ENCODE measurements at regions not wholly inside any gene's neighbourhood (a gene's known extent, or its start where the extent isn't known, plus 50 kb on each side); places are given as distances from the start of the nearest gene placed in this dataset.

DNA sequence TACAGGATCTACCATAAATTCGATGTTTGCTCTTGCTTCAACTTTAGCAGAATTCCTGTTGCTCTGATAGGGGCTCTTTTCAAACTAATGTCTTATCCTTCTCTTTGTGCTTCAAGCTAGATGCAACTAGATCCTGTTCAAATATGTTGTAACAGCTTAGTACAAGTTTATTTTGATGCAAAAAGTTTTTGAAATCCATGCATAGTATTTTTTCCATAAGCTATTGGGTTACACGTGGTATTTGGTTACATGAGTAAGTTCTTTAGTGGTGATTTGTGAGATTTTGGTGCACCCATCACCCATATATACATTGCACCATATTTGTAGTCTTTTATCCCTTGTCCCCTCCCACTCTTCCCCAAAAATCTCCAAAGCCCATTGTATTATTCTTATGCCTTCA is 907.7 kb downstream of the LTN1 start:
- ChIA-PET CTCF (no interaction called here), POLR2A (no interaction called here)
- TF ChIP-seq, protein P1, sequence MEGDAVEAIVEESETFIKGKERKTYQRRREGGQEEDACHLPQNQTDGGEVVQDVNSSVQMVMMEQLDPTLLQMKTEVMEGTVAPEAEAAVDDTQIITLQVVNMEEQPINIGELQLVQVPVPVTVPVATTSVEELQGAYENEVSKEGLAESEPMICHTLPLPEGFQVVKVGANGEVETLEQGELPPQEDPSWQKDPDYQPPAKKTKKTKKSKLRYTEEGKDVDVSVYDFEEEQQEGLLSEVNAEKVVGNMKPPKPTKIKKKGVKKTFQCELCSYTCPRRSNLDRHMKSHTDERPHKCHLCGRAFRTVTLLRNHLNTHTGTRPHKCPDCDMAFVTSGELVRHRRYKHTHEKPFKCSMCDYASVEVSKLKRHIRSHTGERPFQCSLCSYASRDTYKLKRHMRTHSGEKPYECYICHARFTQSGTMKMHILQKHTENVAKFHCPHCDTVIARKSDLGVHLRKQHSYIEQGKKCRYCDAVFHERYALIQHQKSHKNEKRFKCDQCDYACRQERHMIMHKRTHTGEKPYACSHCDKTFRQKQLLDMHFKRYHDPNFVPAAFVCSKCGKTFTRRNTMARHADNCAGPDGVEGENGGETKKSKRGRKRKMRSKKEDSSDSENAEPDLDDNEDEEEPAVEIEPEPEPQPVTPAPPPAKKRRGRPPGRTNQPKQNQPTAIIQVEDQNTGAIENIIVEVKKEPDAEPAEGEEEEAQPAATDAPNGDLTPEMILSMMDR (IDR thresholded peaks at IDR 0.05; ENCODE audit: control extremely low read depth, extremely low read depth, low read depth, missing control alignments) = no peak
- no peak for DNase-seq (ENCODE audit: extremely low spot score)

DNA sequence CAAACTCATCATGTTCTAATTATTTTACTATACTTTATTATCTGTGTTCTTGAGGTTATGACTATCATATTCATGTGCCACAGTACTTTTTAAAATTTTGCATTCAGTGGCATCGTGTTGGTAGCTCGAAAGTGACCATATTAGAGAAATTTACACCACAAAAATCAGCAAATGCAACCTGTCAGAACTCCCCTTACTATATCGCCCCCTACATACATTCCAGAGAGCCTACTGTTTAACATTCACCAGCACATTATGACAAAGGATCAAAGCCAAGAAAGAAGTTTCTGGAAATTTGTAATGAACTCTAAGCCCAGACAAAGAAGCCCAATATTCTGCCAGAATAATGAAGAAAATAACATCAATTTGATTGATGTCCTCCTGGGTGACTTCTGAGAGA is 909.3 kb downstream of the LTN1 start:
- TF ChIP-seq, protein P1 (IDR thresholded peaks at IDR 0.05; ENCODE audit: control extremely low read depth, extremely low read depth, low read depth, missing control alignments) = no peak
- no peak for DNase-seq (ENCODE audit: extremely low spot score)
- POLR2A ChIA-PET = no interaction called here
- CTCF ChIA-PET = no interaction called here

DNA sequence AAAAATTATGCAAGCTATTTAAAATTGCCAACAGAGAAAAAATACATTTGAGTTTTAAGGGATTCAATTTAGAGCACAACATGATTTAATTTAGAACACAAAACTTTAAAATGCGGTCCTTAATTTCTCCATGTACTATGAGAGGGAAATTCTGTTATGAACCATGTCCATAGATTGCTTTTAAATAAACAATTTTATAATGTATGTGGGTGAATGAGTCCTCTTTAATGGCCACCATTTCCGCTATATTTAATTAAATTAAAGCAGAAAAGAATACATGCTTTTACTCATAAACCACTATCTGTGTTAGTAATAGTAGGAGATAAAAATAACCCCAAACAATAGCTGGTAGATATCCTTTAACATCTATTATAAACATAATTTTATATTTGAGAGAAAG is 914.6 kb downstream of the LTN1 start:
- POLR2A ChIA-PET = no interaction called here
- CTCF ChIA-PET = interaction anchor here (1.7 kb wide), 1 partner anchor 15 kb away, joined by 5 read pairs; no protein-coding TSS in a partner anchor
- no peak for DNase-seq (ENCODE audit: extremely low spot score)
- TF ChIP-seq, protein P1 (IDR thresholded peaks at IDR 0.05; ENCODE audit: control extremely low read depth, extremely low read depth, low read depth, missing control alignments) = no peak

DNA sequence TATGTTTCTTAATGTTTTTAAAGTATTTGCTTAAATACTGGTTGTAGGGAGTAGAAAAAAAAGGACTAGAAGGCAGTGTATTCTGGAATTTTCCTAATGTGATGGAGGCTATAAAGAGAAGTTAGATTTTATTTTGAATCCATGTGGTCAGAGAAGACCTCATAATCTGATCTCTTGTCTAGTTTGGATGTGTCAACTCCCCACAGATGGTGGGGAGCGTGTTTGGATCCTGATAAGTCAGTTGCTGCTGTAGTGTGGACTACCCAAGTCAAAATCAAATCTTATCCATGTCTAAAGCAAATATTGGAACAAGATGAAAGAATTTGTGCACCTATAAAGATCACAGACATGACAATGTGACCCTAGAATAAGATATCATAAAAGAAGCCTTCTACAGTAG is 918.0 kb downstream of the LTN1 start:
- DNase-seq (ENCODE audit: extremely low spot score) = no peak
- POLR2A ChIA-PET = no interaction called here
- TF ChIP-seq, protein P1 (IDR thresholded peaks at IDR 0.05; ENCODE audit: control extremely low read depth, extremely low read depth, low read depth, missing control alignments) = no peak
- CTCF ChIA-PET = no interaction called here

DNA sequence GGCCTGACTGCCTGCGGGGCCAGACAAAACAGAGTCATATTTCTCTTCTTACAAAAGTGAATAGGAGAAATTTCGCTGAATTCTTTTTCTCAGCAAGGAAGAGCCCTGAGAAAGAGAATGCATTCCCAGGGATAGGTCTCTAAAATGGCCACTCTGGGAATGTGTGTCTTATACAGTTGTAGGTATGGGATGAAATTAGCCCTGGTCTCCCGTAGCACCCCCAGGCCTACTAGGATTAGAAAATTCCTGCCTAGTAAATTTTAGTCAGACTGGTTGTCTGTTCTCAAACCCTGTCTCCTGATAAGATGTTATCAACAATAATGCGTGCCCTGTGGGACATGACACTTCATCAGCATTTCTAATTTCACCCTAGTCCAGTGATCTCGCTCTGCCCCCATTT is 920.1 kb downstream of the LTN1 start:
- ChIA-PET POLR2A (no interaction called here), CTCF (no interaction called here)
- no peak for DNase-seq (ENCODE audit: extremely low spot score)
- TF ChIP-seq, protein P1 (IDR thresholded peaks at IDR 0.05; ENCODE audit: control extremely low read depth, extremely low read depth, low read depth, missing control alignments) = no peak

DNA sequence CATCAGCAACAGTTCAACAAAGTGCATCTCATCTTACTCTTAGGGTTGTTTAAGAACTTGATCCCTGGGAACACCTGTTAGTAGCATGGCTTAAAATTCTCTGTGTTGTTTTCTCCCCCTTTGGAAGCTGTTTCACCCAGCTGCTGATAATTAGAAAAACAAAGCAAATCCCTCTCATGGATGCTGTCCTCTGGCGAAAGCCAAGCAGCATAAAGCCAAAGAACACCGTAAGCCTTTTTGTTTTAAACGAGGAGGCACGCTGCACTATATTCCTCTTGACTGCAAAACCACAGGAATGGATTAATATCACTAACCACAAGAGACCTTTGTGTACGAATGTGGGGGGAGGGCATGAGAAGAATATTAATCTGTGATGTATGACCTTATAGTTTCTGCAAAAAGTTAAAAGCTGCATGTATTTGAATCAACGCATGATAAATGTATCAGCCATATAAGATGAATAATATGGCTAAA is 923.2 kb downstream of the LTN1 start:
- DNase-seq (ENCODE audit: extremely low spot score) = no peak
- TF ChIP-seq, protein P1 (IDR thresholded peaks at IDR 0.05; ENCODE audit: control extremely low read depth, extremely low read depth, low read depth, missing control alignments) = no peak
- POLR2A ChIA-PET = no interaction called here
- CTCF ChIA-PET = no interaction called here
